Activated T-helper 1 cell treated with anti-CD3 and anti-CD28 coated beads, Interleukin-12 subunit alpha, Interleukin-12 subunit beta, Interleukin-2, Interleukin-4 antibody, amounts not matched to agents 30 ng/mL and 10 ng/mL and 1 ng/mL, durations not matched to agents 14 hours and 24 hours and 36 hours (primary cell): ENCODE measurements at regions not wholly inside any gene's neighbourhood (a gene's known extent, or its start where the extent isn't known, plus 50 kb on each side); places are given as distances from the start of the nearest gene placed in this dataset.

Experiments
- DNase-seq: peaks from one replicate; pipeline ENCODE4 v3.0.0; 2021; ENCODE audit warnings: low spot score
- H3K27ac Mint-ChIP-seq: one replicate; pipeline ENCODE4 v1.8.0; 2021; ENCODE audit warnings: mild to moderate bottlenecking, mixed read lengths
- H3K27me3 Mint-ChIP-seq: one replicate; pipeline ENCODE4 v1.8.0; 2022; ENCODE audit warnings: mild to moderate bottlenecking, moderate library complexity, mixed read lengths; ENCODE audit not compliant: insufficient read depth
- H3K36me3 Mint-ChIP-seq: one replicate; pipeline ENCODE4 v1.8.0; 2021; ENCODE audit warnings: low read depth, mixed read lengths
- H3K4me1 Mint-ChIP-seq: one replicate; pipeline ENCODE4 v1.8.0; 2021; ENCODE audit warnings: low read depth, mixed read lengths
- H3K4me3 Mint-ChIP-seq: one replicate; pipeline ENCODE4 v1.8.0; 2021; ENCODE audit warnings: mild to moderate bottlenecking, moderate library complexity, mixed read lengths
- H3K9me3 Mint-ChIP-seq: one replicate; pipeline ENCODE4 v1.8.0; 2021; ENCODE audit warnings: mixed read lengths
- intact Hi-C: fragments of 100-400 bp; cut with micrococcal nuclease; formaldehyde crosslinking; loops from one replicate; pipeline ENCODE4 v1.15.1; 2024

- no peaks in the 10 kb centered on the region for H3K9me3 Mint-ChIP-seq
- no peak overlapping the region for H3K27ac Mint-ChIP-seq
- no peak for DNase-seq
- intact Hi-C loops = no loop called here
- H3K4me1 Mint-ChIP-seq = no peaks in the 10 kb centered on the region
- no peaks in the 10 kb centered on the region for H3K27me3 Mint-ChIP-seq
- no peak overlapping the region for H3K4me3 Mint-ChIP-seq
- H3K36me3 Mint-ChIP-seq = no peaks in the 10 kb centered on the region
These were observed 171.4 kb upstream of the SGCD start for GRCh38 chr5:156155598-156155997.

GRCh38 chr5:156164306-156164705, 162.7 kb upstream of the SGCD start:
- no peak overlapping the region for H3K27ac Mint-ChIP-seq
- H3K27me3 Mint-ChIP-seq = no peaks in the 10 kb centered on the region
- no peaks in the 10 kb centered on the region for H3K9me3 Mint-ChIP-seq
- no peak for DNase-seq
- no peaks in the 10 kb centered on the region for H3K36me3 Mint-ChIP-seq
- H3K4me3 Mint-ChIP-seq = no peak overlapping the region
- no peaks in the 10 kb centered on the region for H3K4me1 Mint-ChIP-seq
- intact Hi-C loops = no loop called here

GRCh38 chr5:156169495-156169894, 157.5 kb upstream of the SGCD start:
- DNase-seq = no peak
- Mint-ChIP-seq H3K4me1 (no peaks in the 10 kb centered on the region), H3K27me3 (no peaks in the 10 kb centered on the region), H3K4me3 (no peak overlapping the region), H3K36me3 (no peaks in the 10 kb centered on the region), H3K9me3 (no peaks in the 10 kb centered on the region), H3K27ac (no peak overlapping the region)
- intact Hi-C loops = no loop called here

- H3K4me3 Mint-ChIP-seq = no peak overlapping the region
- DNase-seq = no peak
- no peaks in the 10 kb centered on the region for H3K27me3 Mint-ChIP-seq
- intact Hi-C loops = no loop called here
- no peak overlapping the region for H3K27ac Mint-ChIP-seq
- no peaks in the 10 kb centered on the region for H3K36me3 Mint-ChIP-seq
- H3K9me3 Mint-ChIP-seq = no peaks in the 10 kb centered on the region
- no peaks in the 10 kb centered on the region for H3K4me1 Mint-ChIP-seq
These were observed 156.5 kb upstream of the SGCD start for GRCh38 chr5:156170351-156170961.

- H3K27me3 Mint-ChIP-seq = no peaks in the 10 kb centered on the region
- H3K9me3 Mint-ChIP-seq = no peaks in the 10 kb centered on the region
- no peak for DNase-seq
- intact Hi-C loops = no loop called here
- H3K4me1 Mint-ChIP-seq = no peaks in the 10 kb centered on the region
- no peak overlapping the region for H3K27ac Mint-ChIP-seq
- H3K36me3 Mint-ChIP-seq = no peaks in the 10 kb centered on the region
- no peak overlapping the region for H3K4me3 Mint-ChIP-seq
These were observed 152.7 kb upstream of the SGCD start for GRCh38 chr5:156174225-156174624.

- intact Hi-C loops = no loop called here
- Mint-ChIP-seq H3K27ac (no peak overlapping the region), H3K36me3 (no peaks in the 10 kb centered on the region), H3K4me3 (no peak overlapping the region), H3K27me3 (no peaks in the 10 kb centered on the region), H3K4me1 (no peaks in the 10 kb centered on the region), H3K9me3 (no peaks in the 10 kb centered on the region)
- no peak for DNase-seq
These were observed 148.8 kb upstream of the SGCD start for GRCh38 chr5:156178117-156178516.

- intact Hi-C loops = no loop called here
- Mint-ChIP-seq H3K36me3 (no peaks in the 10 kb centered on the region), H3K4me1 (no peaks in the 10 kb centered on the region), H3K9me3 (no peaks in the 10 kb centered on the region), H3K27me3 (peaks cover 5% of the 10 kb centered on the region), H3K27ac (no peak overlapping the region), H3K4me3 (no peak overlapping the region)
- no peak for DNase-seq
These were observed 145.3 kb upstream of the SGCD start for GRCh38 chr5:156181656-156182055.

GRCh38 chr5:156182174-156182967, 144.6 kb upstream of the SGCD start:
- intact Hi-C loops = no loop called here
- H3K4me1 Mint-ChIP-seq = no peaks in the 10 kb centered on the region
- H3K4me3 Mint-ChIP-seq = no peak overlapping the region
- H3K27me3 Mint-ChIP-seq = peaks cover 5% of the 10 kb centered on the region
- DNase-seq = no peak
- H3K27ac Mint-ChIP-seq = no peak overlapping the region
- H3K36me3 Mint-ChIP-seq = no peaks in the 10 kb centered on the region
- no peaks in the 10 kb centered on the region for H3K9me3 Mint-ChIP-seq

- no peaks in the 10 kb centered on the region for H3K36me3 Mint-ChIP-seq
- H3K9me3 Mint-ChIP-seq = no peaks in the 10 kb centered on the region
- intact Hi-C loops = no loop called here
- H3K4me1 Mint-ChIP-seq = no peaks in the 10 kb centered on the region
- no peak overlapping the region for H3K27ac Mint-ChIP-seq
- peaks cover 6% of the 10 kb centered on the region for H3K27me3 Mint-ChIP-seq
- DNase-seq = no peak
- H3K4me3 Mint-ChIP-seq = no peak overlapping the region
These were observed 140.2 kb upstream of the SGCD start for GRCh38 chr5:156186760-156187159.

GRCh38 chr5:156188016-156188415, 138.9 kb upstream of the SGCD start:
- Mint-ChIP-seq H3K9me3 (no peaks in the 10 kb centered on the region), H3K27ac (no peak overlapping the region)
- intact Hi-C loops = no loop called here

GRCh38 chr5:156189628-156190027, 137.3 kb upstream of the SGCD start:
- H3K4me3 Mint-ChIP-seq = no peak overlapping the region
- peaks cover 1% of the 10 kb centered on the region for H3K27me3 Mint-ChIP-seq
- no peaks in the 10 kb centered on the region for H3K4me1 Mint-ChIP-seq
- H3K9me3 Mint-ChIP-seq = no peaks in the 10 kb centered on the region
- DNase-seq = no peak
- intact Hi-C loops = no loop called here
- no peaks in the 10 kb centered on the region for H3K36me3 Mint-ChIP-seq
- no peak overlapping the region for H3K27ac Mint-ChIP-seq

More at GRCh38 chr5:156188016-156188415, 138.9 kb upstream of the SGCD start:
- Mint-ChIP-seq H3K36me3 (no peaks in the 10 kb centered on the region), H3K27me3 (peaks cover 6% of the 10 kb centered on the region), H3K4me3 (no peak overlapping the region), H3K4me1 (no peaks in the 10 kb centered on the region)
- DNase-seq = no peak

GRCh38 chr5:156191547-156191946, 135.4 kb upstream of the SGCD start:
- Mint-ChIP-seq H3K27me3 (peaks cover 1% of the 10 kb centered on the region), H3K4me3 (no peak overlapping the region), H3K4me1 (no peaks in the 10 kb centered on the region), H3K9me3 (no peaks in the 10 kb centered on the region), H3K36me3 (no peaks in the 10 kb centered on the region), H3K27ac (no peak overlapping the region)
- DNase-seq = no peak
- intact Hi-C loops = no loop called here

GRCh38 chr5:156197042-156197635, 129.8 kb upstream of the SGCD start:
- no peak overlapping the region for H3K27ac Mint-ChIP-seq
- DNase-seq = no peak
- no peak overlapping the region for H3K4me3 Mint-ChIP-seq
- no peaks in the 10 kb centered on the region for H3K4me1 Mint-ChIP-seq
- no peaks in the 10 kb centered on the region for H3K9me3 Mint-ChIP-seq
- no peaks in the 10 kb centered on the region for H3K36me3 Mint-ChIP-seq
- intact Hi-C loops = no loop called here
- H3K27me3 Mint-ChIP-seq = peaks cover 2% of the 10 kb centered on the region
